ENCODE measurements at regions not wholly inside any gene's neighbourhood (a gene's known extent, or its start where the extent isn't known, plus 50 kb on each side); places are given as distances from the start of the nearest gene placed in this dataset.

DNA sequence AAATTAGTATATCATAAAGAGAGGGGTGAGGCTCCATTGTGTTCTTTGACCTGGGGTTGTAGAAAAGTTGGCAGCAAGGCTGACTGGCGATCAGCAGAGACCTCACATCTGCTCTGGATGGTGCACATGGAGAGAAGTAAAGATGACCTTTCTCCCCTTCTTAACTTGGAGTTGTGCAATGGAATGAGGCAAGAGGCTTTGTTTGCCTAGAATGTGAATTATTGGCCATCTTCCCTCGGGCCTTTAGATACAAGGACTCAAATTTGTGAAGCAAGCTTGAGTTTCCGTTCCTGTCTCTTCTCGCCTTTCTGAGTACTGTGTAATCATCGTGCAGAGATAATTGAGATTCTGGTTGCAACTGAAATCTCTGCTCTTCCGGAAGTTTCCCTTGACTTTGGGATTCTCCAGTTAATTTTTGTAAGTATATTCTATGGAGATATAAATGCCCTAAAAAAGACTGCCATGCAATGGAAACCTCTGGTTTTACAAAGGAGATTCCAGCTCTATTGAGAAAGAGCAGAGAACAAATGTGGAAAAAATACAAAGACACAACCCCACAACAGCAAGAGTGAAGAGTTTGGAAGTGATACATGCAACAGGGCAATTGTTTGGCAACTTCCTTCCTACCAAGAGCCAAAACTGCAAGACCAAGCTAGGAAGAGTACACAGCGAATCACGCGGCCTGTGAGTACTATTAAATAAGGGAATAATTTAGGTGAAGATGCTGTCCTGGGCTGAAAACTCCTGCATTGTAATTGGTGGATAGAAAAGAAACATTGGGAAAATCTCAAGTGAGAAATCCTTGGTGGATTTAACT lies 542.3 kb upstream of the NRP1 start (continued):
- no peak for TF ChIP-seq FOSL1 (IDR thresholded peaks at IDR 0.05; ENCODE audit: insufficient read depth, low read depth, low read length)
- TF ChIP-seq, protein P1, sequence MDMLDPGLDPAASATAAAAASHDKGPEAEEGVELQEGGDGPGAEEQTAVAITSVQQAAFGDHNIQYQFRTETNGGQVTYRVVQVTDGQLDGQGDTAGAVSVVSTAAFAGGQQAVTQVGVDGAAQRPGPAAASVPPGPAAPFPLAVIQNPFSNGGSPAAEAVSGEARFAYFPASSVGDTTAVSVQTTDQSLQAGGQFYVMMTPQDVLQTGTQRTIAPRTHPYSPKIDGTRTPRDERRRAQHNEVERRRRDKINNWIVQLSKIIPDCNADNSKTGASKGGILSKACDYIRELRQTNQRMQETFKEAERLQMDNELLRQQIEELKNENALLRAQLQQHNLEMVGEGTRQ (IDR thresholded peaks at IDR 0.05; ENCODE audit: low read length), result no peak

Data from H1 (cell line).